Suprapubic skin (tissue), 4 donors: ENCODE measurements at regions not wholly inside any gene's neighbourhood (a gene's known extent, or its start where the extent isn't known, plus 50 kb on each side); places are given as distances from the start of the nearest gene placed in this dataset.
A peak's percentile ranks its signal among the peaks of the same experiment; 100 is the strongest.

Experiments
- DNase-seq, 2 donors: peaks; one replicate each; pipeline ENCODE4 v3.0.0-alpha.2; 2019; ENCODE audit warnings: low spot score in 2 of 2
- H3K27ac ChIP-seq: fragments of 200-600 bp; sonication (generic); one replicate; pipeline ENCODE4 v1.5.1; 2019
- H3K27me3 ChIP-seq: fragments of 200-600 bp; sonication (generic); one replicate; pipeline ENCODE4 v1.5.1; 2019
- H3K36me3 ChIP-seq: fragments of 200-600 bp; sonication (generic); one replicate; pipeline ENCODE4 v1.5.1; 2019
- H3K4me1 ChIP-seq: fragments of 200-600 bp; sonication (generic); one replicate; pipeline ENCODE4 v1.5.1; 2019
- H3K4me3 ChIP-seq: fragments of 200-600 bp; sonication (generic); one replicate; pipeline ENCODE4 v1.5.1; 2019; ENCODE audit warnings: mild to moderate bottlenecking
- H3K9me3 ChIP-seq: fragments of 200-600 bp; sonication (generic); one replicate; pipeline ENCODE4 v1.5.1; 2019
- EP300 ChIP-seq: sonication (generic); formaldehyde crosslinking; IDR thresholded peaks from one replicate; pipeline ENCODE4 v1.6.1; 2017; ENCODE audit warnings: antibody characterized with exemption
- POLR2A ChIP-seq, 2 donors: fragments of 450-650 bp; IDR thresholded peaks; one replicate each; pipeline ENCODE4 v1.6.1; 2017; ENCODE audit warnings: antibody characterized with exemption in 2 of 2, mild to moderate bottlenecking in 2 of 2, moderate library complexity in 2 of 2
- POLR2AphosphoS5 ChIP-seq, 3 donors: sonication (generic); formaldehyde crosslinking; IDR thresholded peaks; one replicate each; pipeline ENCODE4 v1.6.1; 2017; ENCODE audit warnings: antibody characterized with exemption in 3 of 3
- WGBS: methylation state at CpG from one replicate; pipeline ENCODE4 v1.1.5; 2018; 5-methylcytosine and 5-hydroxymethylcytosine counted together
- TF ChIP-seq, protein P1 (sequence below), 2 donors: fragments of 200-600 bp in 1 of 2; fragments of 450-650 bp in 1 of 2; sonication (generic) in 1 of 2; IDR thresholded peaks; one replicate each; pipeline ENCODE4 v1.5.1; 2016 to 2019; ENCODE audit warnings: antibody characterized with exemption in 2 of 2, mild to moderate bottlenecking in 1 of 2, moderate library complexity in 1 of 2

GRCh38 chr15:29568840-29569532 lies 253.3 kb downstream of the TJP1 start:
- Histone ChIP-seq H3K9me3 (no peaks in the 10 kb centered on the region), H3K4me3 (no peak overlapping the region), H3K27me3 (peaks cover 64% of the 10 kb centered on the region), H3K4me1 (peaks cover 18% of the 10 kb centered on the region), H3K27ac (no peak overlapping the region), H3K36me3 (no peaks in the 10 kb centered on the region)
- WGBS = 43% methylated on average over 9 of the region's 9 CpGs
- no peak for TF ChIP-seq EP300
- TF ChIP-seq, protein P1, sequence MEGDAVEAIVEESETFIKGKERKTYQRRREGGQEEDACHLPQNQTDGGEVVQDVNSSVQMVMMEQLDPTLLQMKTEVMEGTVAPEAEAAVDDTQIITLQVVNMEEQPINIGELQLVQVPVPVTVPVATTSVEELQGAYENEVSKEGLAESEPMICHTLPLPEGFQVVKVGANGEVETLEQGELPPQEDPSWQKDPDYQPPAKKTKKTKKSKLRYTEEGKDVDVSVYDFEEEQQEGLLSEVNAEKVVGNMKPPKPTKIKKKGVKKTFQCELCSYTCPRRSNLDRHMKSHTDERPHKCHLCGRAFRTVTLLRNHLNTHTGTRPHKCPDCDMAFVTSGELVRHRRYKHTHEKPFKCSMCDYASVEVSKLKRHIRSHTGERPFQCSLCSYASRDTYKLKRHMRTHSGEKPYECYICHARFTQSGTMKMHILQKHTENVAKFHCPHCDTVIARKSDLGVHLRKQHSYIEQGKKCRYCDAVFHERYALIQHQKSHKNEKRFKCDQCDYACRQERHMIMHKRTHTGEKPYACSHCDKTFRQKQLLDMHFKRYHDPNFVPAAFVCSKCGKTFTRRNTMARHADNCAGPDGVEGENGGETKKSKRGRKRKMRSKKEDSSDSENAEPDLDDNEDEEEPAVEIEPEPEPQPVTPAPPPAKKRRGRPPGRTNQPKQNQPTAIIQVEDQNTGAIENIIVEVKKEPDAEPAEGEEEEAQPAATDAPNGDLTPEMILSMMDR (IDR thresholded peaks at IDR 0.05) = peak; percentile 5 to 10
- DNase-seq = no peak

DNA sequence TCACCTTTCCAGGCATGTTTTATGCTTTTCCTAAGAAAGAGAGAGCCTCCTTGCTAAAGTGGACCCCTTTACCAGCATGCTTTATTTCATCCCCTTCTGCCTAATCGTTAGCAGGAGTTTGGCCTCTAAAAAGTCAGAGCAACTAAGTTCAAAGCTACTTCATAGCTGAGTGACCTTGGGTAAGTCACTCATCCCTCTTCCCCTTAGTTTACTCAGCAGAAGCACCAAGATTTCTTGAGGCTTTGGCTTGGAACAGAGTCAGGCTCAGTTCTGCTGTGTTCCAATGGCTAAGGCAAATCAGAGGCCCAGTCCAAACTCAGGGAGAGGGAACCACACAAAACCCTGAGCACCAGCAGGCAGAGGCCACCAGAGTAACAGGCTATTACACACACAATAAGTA lies 254.9 kb downstream of the TJP1 start:
- Histone ChIP-seq H3K4me3 (no peak overlapping the region), H3K9me3 (no peaks in the 10 kb centered on the region), H3K36me3 (no peaks in the 10 kb centered on the region), H3K27me3 (peaks cover 50% of the 10 kb centered on the region), H3K4me1 (peaks cover 18% of the 10 kb centered on the region), H3K27ac (no peak overlapping the region)
- no peak for DNase-seq
- 75% methylated on average over 1 of the region's 1 CpG for WGBS
- TF ChIP-seq, protein P1 (IDR thresholded peaks at IDR 0.05) = no peak

DNA sequence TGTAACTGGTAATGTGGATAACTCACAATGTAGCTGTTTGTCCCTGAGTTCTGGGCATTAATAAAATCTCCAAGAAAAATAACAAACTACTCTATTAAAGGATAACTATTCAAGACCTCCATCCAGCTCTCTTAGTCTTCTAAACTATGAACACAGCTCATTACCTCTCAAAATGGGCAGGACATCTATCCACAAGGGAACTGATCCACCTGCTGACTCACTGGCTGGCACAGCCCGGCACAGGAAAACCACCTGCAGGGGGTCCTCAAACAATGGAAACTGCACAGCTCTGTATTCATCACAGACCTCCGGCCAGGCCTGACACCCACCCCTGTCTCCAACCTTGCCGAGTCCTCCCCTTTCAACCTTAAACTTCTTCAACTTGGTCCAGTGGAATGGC lies 255.4 kb downstream of the TJP1 start:
- 76% methylated on average over 3 of the region's 3 CpGs for WGBS
- no peak overlapping the region for H3K27ac ChIP-seq
- H3K4me3 ChIP-seq = no peak overlapping the region
- TF ChIP-seq POLR2AphosphoS5 (IDR thresholded peaks at IDR 0.05) (no peak), EP300 (no peak), POLR2A (IDR thresholded peaks at IDR 0.05) (no peak)
- H3K4me1 ChIP-seq = peaks cover 18% of the 10 kb centered on the region
- H3K9me3 ChIP-seq = no peaks in the 10 kb centered on the region
- no peak for DNase-seq
- H3K36me3 ChIP-seq = no peaks in the 10 kb centered on the region
- H3K27me3 ChIP-seq = peaks cover 45% of the 10 kb centered on the region

- DNase-seq = no peak
- Histone ChIP-seq H3K36me3 (no peaks in the 10 kb centered on the region), H3K27ac (no peak overlapping the region), H3K4me1 (no peaks in the 10 kb centered on the region), H3K9me3 (no peaks in the 10 kb centered on the region), H3K27me3 (peaks cover 15% of the 10 kb centered on the region), H3K4me3 (no peak overlapping the region)
- TF ChIP-seq EP300 (no peak), POLR2AphosphoS5 (IDR thresholded peaks at IDR 0.05) (no peak), POLR2A (IDR thresholded peaks at IDR 0.05) (no peak)
- TF ChIP-seq, protein P1 (IDR thresholded peaks at IDR 0.05) = no peak
Observed at GRCh38 chr15:29563112-29563511, 259.2 kb downstream of the TJP1 start.

DNA sequence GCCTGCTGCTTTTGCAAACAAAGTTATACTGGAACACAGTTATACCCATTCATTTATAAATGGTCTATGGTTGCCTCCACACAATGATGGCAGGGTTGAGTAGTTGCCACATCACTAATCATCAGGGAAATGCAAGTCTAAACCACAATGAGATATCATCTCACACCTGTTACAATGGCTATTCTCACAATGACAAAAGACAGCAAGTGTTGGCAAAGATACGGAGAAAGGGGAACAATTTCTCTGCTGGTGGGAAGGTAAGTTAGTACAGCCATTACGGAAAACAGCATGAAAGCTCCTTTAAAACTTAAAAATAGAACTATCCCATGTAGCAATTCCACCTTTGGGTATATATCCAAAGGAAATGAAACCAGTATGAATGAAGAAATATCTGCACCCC lies 261.4 kb downstream of the TJP1 start:
- Histone ChIP-seq H3K4me3 (no peak overlapping the region), H3K27ac (no peak overlapping the region), H3K9me3 (no peaks in the 10 kb centered on the region), H3K4me1 (no peaks in the 10 kb centered on the region), H3K27me3 (peaks cover 4% of the 10 kb centered on the region), H3K36me3 (no peaks in the 10 kb centered on the region)
- 43% methylated on average over 2 of the region's 2 CpGs for WGBS
- no peak for DNase-seq
- no peak for TF ChIP-seq EP300
- TF ChIP-seq POLR2AphosphoS5 (IDR thresholded peaks at IDR 0.05) = no peak
- TF ChIP-seq POLR2A (IDR thresholded peaks at IDR 0.05) = no peak
- TF ChIP-seq, protein P1 (IDR thresholded peaks at IDR 0.05) = no peak

GRCh38 chr15:29558261-29558660 lies 264.0 kb downstream of the TJP1 start:
- Histone ChIP-seq H3K27me3 (peaks cover 4% of the 10 kb centered on the region), H3K4me3 (no peak overlapping the region), H3K9me3 (no peaks in the 10 kb centered on the region), H3K4me1 (no peaks in the 10 kb centered on the region), H3K36me3 (no peaks in the 10 kb centered on the region), H3K27ac (no peak overlapping the region)
- 88% methylated on average over 9 of the region's 9 CpGs for WGBS
- no peak for DNase-seq
- TF ChIP-seq, protein P1 (IDR thresholded peaks at IDR 0.05) = no peak
- TF ChIP-seq POLR2AphosphoS5 (IDR thresholded peaks at IDR 0.05) = no peak
- no peak for TF ChIP-seq EP300
- no peak for TF ChIP-seq POLR2A (IDR thresholded peaks at IDR 0.05)
